GM21423 (cell line): ENCODE measurements at regions not wholly inside any gene's neighbourhood (a gene's known extent, or its start where the extent isn't known, plus 50 kb on each side); places are given as distances from the start of the nearest gene placed in this dataset.
"Not testable (repeated sequence)": the region's sequence is repeated elsewhere in the genome, so short reads cannot be mapped to it uniquely, and the experiment has no call there.

Source experiments
- ATAC-seq: cut with Tn5 transposase; IDR thresholded peaks from one replicate; pipeline ENCODE4 v1.9.1; 2021; ENCODE audit warnings: mild to moderate bottlenecking, moderate library complexity; ENCODE audit not compliant: unreplicated experiment

DNA sequence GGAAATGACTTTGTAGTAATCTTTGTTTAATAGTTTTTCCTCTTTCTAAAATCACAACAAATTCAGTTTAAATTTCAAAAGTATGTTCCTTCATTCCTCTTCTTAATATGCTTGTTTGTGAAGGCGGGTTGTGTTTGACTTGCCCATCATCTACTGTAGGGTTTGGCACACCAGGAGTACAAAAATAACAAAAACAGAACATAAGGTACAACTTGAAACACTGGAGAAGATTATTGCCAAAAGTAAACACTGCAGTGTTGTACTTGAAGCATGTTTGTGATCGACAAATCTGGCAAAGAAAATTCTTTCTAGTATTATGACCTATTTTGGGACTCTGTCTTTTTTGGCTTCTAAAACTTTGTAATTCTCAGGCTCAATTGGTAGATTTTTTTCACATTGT, 518.6 kb downstream of the SLITRK5 start:
- no peak for ATAC-seq

GRCh38 chr13:88196106-88196505, 524.9 kb downstream of the SLITRK5 start:
- ATAC-seq: no peak

DNA sequence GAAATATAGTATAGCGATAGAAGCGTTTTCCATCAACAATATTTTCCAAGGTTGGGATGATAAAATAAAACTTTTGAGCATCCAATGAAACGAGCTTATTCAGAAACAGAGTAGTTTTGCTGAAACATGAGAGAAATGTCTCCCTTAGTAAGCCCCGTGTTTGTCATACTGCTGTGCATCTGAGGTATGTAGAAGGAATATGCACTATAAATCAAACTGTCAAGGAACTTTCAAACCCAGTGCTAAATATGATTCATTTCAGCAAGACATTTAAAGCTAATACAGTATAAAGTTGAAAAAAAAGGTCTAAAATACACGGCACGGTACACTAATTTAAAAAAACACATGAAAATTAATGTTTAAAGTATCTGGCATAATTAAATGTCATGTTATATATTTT, 546.2 kb downstream of the SLITRK5 start:
- no peak for ATAC-seq

- no peak for ATAC-seq
These were observed 546.7 kb downstream of the SLITRK5 start for GRCh38 chr13:88217883-88218282.

- no peak for ATAC-seq
These were observed 552.8 kb downstream of the SLITRK5 start for GRCh38 chr13:88223958-88224357.

- ATAC-seq: no peak
These were observed 564.3 kb downstream of the SLITRK5 start for GRCh38 chr13:88235441-88235840.

- no peak for ATAC-seq
These were observed 575.1 kb downstream of the SLITRK5 start for GRCh38 chr13:88246239-88246638.

- ATAC-seq: no peak
These were observed 577.2 kb downstream of the SLITRK5 start for GRCh38 chr13:88248393-88248792.

DNA sequence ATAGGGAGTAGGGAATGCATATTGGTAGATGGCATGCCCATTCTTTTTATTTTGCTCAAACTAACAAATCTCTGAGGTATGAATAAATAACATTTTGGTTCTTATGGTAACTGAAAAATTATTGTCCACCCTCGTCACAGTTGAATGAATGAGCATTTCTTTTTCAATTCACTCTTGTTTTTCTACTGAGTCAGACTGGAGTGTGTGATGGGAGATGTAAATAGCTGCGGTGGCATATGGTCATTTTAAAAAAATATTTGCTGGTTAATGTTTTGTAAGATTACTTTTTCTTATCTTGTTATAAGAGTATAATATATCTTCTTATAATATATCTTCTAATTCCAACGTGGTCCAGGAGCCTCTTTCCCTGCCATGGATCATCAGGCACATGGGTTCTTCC, 586.5 kb downstream of the SLITRK5 start:
- ATAC-seq: no peak

DNA sequence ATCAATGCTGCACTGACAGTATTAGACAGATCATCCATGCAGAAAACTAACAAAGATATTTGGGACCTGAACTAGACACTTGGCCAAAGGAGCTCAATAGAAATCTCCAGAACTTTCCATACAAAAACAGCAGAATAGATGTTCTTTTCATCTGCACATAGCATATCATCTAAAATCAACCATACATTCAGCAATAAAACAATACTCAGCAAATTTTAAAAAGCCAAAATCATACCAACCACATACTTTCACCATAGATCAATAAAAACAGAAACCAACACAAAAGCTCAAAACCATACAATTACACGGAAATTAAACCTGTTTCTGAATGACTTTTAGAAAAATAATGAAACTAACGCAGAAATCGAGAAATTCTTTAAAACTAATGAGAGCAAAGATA, 592.6 kb downstream of the SLITRK5 start:
- no peak for ATAC-seq

DNA sequence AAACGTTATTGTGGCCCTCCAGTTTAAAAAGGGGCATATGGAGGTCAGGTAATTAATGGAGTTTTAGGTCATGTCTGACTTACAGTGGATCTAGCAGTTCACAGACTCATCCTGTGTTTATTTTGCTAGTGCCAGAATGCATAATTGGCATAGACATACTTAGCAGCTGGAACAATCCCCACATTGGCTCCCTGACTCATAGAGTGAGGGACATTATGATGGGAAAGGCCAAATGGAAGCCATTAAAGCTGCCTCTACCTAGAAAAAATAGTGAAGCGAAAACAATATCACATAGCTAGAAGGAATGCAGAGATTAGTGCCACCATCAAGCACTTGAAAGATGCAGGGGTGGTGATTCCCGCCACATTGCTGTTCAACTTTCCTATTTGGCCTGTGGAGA, 610.7 kb downstream of the SLITRK5 start:
- ATAC-seq: no peak

- ATAC-seq: no peak
These were observed 614.2 kb downstream of the SLITRK5 start for GRCh38 chr13:88285329-88285728.

DNA sequence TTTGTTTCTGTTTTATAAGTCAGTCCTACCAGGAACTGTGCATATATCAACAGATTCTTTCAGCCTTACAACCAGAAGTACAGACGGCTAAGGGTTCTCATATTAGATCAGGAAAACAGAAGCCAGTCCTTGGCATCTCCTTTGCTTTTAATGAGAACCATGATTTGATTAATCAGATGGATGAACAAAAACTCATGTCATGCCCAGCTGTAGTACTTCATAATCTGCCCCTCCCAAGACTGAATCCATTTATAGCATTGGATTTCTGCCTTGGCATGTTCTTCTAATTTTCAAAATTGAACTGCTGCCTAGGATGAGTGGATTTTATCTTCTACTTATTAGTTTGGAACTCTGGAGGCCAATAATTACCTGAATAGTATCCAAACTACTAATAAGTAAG, 617.2 kb downstream of the SLITRK5 start:
- ATAC-seq: no peak

DNA sequence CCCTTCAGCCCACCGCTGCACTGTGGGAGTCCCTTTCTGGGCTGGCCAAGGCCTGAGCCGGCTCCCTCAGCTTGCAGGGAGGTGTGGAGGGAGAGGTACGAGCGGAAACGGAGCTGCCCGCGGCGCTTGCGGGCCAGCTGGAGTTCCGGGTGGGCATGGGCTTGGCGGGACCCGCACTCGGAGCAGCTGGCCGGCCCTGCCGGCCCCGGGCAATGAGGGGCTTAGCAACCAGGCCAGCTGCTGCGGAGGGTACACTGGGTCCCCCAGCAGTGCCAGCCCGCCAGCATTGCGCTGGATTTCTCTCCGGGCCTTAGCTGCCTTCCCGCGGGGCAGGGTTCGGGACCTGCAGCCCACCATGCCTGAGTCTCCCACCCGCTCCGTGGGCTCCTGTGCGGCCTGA, 620.6 kb downstream of the SLITRK5 start:
- not testable (repeated sequence) for ATAC-seq

DNA sequence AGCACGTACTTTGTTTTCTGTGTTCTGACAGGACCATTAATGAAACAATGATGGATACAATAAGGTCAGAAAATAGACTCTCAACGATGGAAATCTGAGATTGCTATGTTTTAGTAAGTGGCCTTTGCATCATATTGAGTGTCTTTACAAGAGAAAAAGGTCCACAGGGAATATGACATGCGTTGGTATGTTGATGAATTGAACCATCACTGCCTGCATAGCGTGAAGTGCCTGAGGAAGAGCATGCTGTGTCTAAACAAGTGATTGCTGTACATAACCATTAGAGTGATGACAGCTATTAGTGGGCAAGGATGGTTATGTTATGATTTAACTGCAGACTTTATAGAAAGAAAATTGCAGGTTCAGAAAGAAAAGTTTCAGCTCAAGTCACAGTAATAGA, 623.2 kb downstream of the SLITRK5 start:
- no peak for ATAC-seq

GRCh38 chr13:88303157-88303556, 632.0 kb downstream of the SLITRK5 start:
- no peak for ATAC-seq

GRCh38 chr13:88303605-88304004, 632.4 kb downstream of the SLITRK5 start:
- no peak for ATAC-seq

- no peak for ATAC-seq
These were observed 643.3 kb downstream of the SLITRK5 start for GRCh38 chr13:88314496-88314895.

DNA sequence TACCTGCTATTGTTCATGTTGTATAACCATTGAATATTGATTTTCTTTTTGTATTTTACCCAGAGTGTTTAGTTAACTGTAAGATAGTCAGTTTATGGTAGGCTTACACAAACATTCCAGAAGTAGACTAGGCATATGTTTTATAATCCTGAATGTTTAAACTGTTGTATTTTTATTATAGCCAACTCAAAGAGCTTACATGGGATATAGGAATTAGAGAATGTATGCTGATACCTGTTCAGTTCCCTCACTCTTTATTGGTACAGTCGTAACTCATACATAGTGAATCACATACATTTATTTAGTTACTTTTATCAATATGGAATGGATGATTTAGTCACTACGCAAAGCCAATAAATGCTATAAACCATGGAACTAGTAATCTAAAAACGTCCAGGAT, 657.9 kb downstream of the SLITRK5 start:
- no peak for ATAC-seq

DNA sequence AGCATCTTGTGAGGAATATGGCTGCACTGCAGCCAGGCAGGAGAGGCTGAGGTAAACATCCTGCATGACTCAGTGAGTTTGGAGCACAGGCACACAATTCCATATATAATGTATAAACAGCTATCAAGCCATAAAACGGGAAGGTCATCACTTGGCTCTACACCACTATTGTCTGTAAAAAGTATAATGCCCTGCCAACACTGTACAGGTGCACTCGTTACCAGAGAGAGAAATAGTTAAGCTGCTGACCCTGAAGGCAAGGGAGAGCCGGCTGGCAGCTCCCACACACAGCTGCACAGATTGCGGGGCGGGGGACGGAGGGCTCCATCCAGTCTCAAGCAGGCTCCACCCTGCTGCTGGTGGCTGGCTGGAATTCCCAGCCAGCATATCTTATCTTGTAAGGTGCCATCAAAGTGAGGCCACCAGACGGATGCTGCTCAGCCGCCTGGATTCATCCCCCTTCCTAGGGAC, 668.1 kb downstream of the SLITRK5 start:
- no peak for ATAC-seq

GRCh38 chr13:88345171-88345847, 674.1 kb downstream of the SLITRK5 start:
- no peak for ATAC-seq

- ATAC-seq: no peak
These were observed 689.6 kb downstream of the SLITRK5 start for GRCh38 chr13:88360761-88361160.

DNA sequence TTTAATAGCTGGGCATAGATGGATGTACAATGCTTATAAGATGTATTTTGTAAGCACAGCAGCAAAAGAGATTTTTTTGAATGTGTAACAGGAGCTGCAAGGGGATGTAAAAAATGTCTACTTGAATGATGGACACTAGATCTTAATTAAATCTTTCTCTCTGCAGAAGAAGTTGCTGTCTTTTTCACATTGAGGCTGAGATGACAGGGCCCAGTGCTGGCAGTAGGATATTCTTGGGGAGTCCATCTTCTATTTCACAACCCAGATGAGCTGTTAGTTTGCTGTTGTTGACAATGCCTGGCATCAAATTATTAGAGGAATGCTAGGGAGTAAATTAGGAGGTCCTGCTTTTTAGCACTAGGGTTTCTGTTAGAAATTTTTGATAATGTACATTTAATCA, 698.7 kb downstream of the SLITRK5 start:
- no peak for ATAC-seq
